ENCODE measurements at regions not wholly inside any gene's neighbourhood (a gene's known extent, or its start where the extent isn't known, plus 50 kb on each side); places are given as distances from the start of the nearest gene placed in this dataset.

- CTCF ChIA-PET, result no interaction called here
- H3K27me3 Mint-ChIP-seq, result no peaks in the 10 kb centered on the region
- POLR2A ChIA-PET, result no interaction called here
- DNase-seq, result no peak
- intact Hi-C loops (cut with micrococcal nuclease), result no loop called here
- no peak overlapping the region for H3K4me3 Mint-ChIP-seq
- no peak overlapping the region for H3K27ac Mint-ChIP-seq
- no peaks in the 10 kb centered on the region for H3K36me3 Mint-ChIP-seq
- H3K4me1 Mint-ChIP-seq (ENCODE audit: low read depth), result no peaks in the 10 kb centered on the region
- H3K9me3 Mint-ChIP-seq, result peaks cover 28% of the 10 kb centered on the region
Measured at GRCh38 chr16:64542152-64542551, 579.7 kb downstream of the CDH11 start.

GRCh38 chr16:64541621-64542020 is 580.2 kb downstream of the CDH11 start:
- ChIA-PET CTCF (no interaction called here), POLR2A (no interaction called here)
- Mint-ChIP-seq H3K4me1 (ENCODE audit: low read depth) (no peaks in the 10 kb centered on the region), H3K27me3 (no peaks in the 10 kb centered on the region), H3K27ac (no peak overlapping the region), H3K4me3 (no peak overlapping the region), H3K36me3 (no peaks in the 10 kb centered on the region), H3K9me3 (peaks cover 22% of the 10 kb centered on the region)
- intact Hi-C loops (cut with micrococcal nuclease), result no loop called here
- no peak for DNase-seq

- Mint-ChIP-seq H3K4me3 (no peak overlapping the region), H3K36me3 (no peaks in the 10 kb centered on the region), H3K27ac (no peak overlapping the region), H3K4me1 (ENCODE audit: low read depth) (no peaks in the 10 kb centered on the region), H3K9me3 (peaks cover 29% of the 10 kb centered on the region), H3K27me3 (no peaks in the 10 kb centered on the region)
- intact Hi-C loops (cut with micrococcal nuclease), result no loop called here
- ChIA-PET POLR2A (no interaction called here), CTCF (no interaction called here)
- DNase-seq, result no peak
Measured at GRCh38 chr16:64540434-64540833, 581.4 kb downstream of the CDH11 start.

- H3K27ac Mint-ChIP-seq, result no peak overlapping the region
- ChIA-PET CTCF (no interaction called here), POLR2A (no interaction called here)
- intact Hi-C loops (cut with micrococcal nuclease), result no loop called here
- no peak for DNase-seq
- no peak overlapping the region for H3K4me3 Mint-ChIP-seq
- no peaks in the 10 kb centered on the region for H3K4me1 Mint-ChIP-seq (ENCODE audit: low read depth)
- no peaks in the 10 kb centered on the region for H3K36me3 Mint-ChIP-seq
- no peaks in the 10 kb centered on the region for H3K27me3 Mint-ChIP-seq
- peaks cover 32% of the 10 kb centered on the region for H3K9me3 Mint-ChIP-seq
Measured at GRCh38 chr16:64539811-64540371, 582.0 kb downstream of the CDH11 start.

- H3K9me3 Mint-ChIP-seq, result peaks cover 53% of the 10 kb centered on the region
- CTCF ChIA-PET, result no interaction called here
Measured at GRCh38 chr16:64534180-64534780, 587.6 kb downstream of the CDH11 start.

GRCh38 chr16:64532691-64533090 is 589.2 kb downstream of the CDH11 start:
- Mint-ChIP-seq H3K27me3 (no peaks in the 10 kb centered on the region), H3K27ac (no peak overlapping the region)

More at GRCh38 chr16:64534180-64534780, 587.6 kb downstream of the CDH11 start:
- no peak for DNase-seq
- no peaks in the 10 kb centered on the region for H3K4me1 Mint-ChIP-seq (ENCODE audit: low read depth)
- POLR2A ChIA-PET, result no interaction called here
- no peaks in the 10 kb centered on the region for H3K27me3 Mint-ChIP-seq
- no peak overlapping the region for H3K4me3 Mint-ChIP-seq
- intact Hi-C loops (cut with micrococcal nuclease), result no loop called here
- H3K27ac Mint-ChIP-seq, result no peak overlapping the region
- no peaks in the 10 kb centered on the region for H3K36me3 Mint-ChIP-seq

GRCh38 chr16:64532117-64532516 is 589.7 kb downstream of the CDH11 start:
- CTCF ChIA-PET, result no interaction called here
- Mint-ChIP-seq H3K9me3 (peaks cover 55% of the 10 kb centered on the region), H3K27ac (no peak overlapping the region), H3K4me1 (ENCODE audit: low read depth) (no peaks in the 10 kb centered on the region), H3K36me3 (no peaks in the 10 kb centered on the region), H3K27me3 (no peaks in the 10 kb centered on the region), H3K4me3 (no peak overlapping the region)
- POLR2A ChIA-PET, result no interaction called here
- intact Hi-C loops (cut with micrococcal nuclease), result no loop called here
- no peak for DNase-seq

More at GRCh38 chr16:64532691-64533090, 589.2 kb downstream of the CDH11 start:
- H3K4me1 Mint-ChIP-seq (ENCODE audit: low read depth), result no peaks in the 10 kb centered on the region
- peaks cover 55% of the 10 kb centered on the region for H3K9me3 Mint-ChIP-seq
- CTCF ChIA-PET, result no interaction called here
- no peak for DNase-seq
- intact Hi-C loops (cut with micrococcal nuclease), result no loop called here
- no peak overlapping the region for H3K4me3 Mint-ChIP-seq
- no peaks in the 10 kb centered on the region for H3K36me3 Mint-ChIP-seq
- POLR2A ChIA-PET, result no interaction called here

- Mint-ChIP-seq H3K36me3 (no peaks in the 10 kb centered on the region), H3K27ac (no peak overlapping the region), H3K9me3 (peaks cover 54% of the 10 kb centered on the region), H3K27me3 (no peaks in the 10 kb centered on the region), H3K4me1 (ENCODE audit: low read depth) (no peaks in the 10 kb centered on the region), H3K4me3 (no peak overlapping the region)
- intact Hi-C loops (cut with micrococcal nuclease), result no loop called here
- DNase-seq, result no peak
- ChIA-PET POLR2A (no interaction called here), CTCF (no interaction called here)
Measured at GRCh38 chr16:64531401-64531800, 590.5 kb downstream of the CDH11 start.

- H3K9me3 Mint-ChIP-seq, result peaks cover 17% of the 10 kb centered on the region
- CTCF ChIA-PET, result no interaction called here
- H3K27ac Mint-ChIP-seq, result no peak overlapping the region
- no peak for DNase-seq
- intact Hi-C loops (cut with micrococcal nuclease), result no loop called here
- H3K27me3 Mint-ChIP-seq, result no peaks in the 10 kb centered on the region
- no peaks in the 10 kb centered on the region for H3K4me1 Mint-ChIP-seq (ENCODE audit: low read depth)
- POLR2A ChIA-PET, result no interaction called here
- no peaks in the 10 kb centered on the region for H3K36me3 Mint-ChIP-seq
- H3K4me3 Mint-ChIP-seq, result no peak overlapping the region
Measured at GRCh38 chr16:64522548-64522947, 599.3 kb downstream of the CDH11 start.

- H3K4me1 Mint-ChIP-seq (ENCODE audit: low read depth), result no peaks in the 10 kb centered on the region
- H3K9me3 Mint-ChIP-seq, result peaks cover 20% of the 10 kb centered on the region
- H3K36me3 Mint-ChIP-seq, result no peaks in the 10 kb centered on the region
- intact Hi-C loops (cut with micrococcal nuclease), result no loop called here
- H3K27ac Mint-ChIP-seq, result no peak overlapping the region
- no peak for DNase-seq
- no peak overlapping the region for H3K4me3 Mint-ChIP-seq
- H3K27me3 Mint-ChIP-seq, result no peaks in the 10 kb centered on the region
- ChIA-PET CTCF (no interaction called here), POLR2A (no interaction called here)
Measured at GRCh38 chr16:64513871-64514270, 608.0 kb downstream of the CDH11 start.

GRCh38 chr16:64507240-64508024 is 614.4 kb downstream of the CDH11 start:
- ChIA-PET POLR2A (no interaction called here), CTCF (no interaction called here)
- no peak overlapping the region for H3K4me3 Mint-ChIP-seq
- no peak overlapping the region for H3K27ac Mint-ChIP-seq
- no peaks in the 10 kb centered on the region for H3K4me1 Mint-ChIP-seq (ENCODE audit: low read depth)
- intact Hi-C loops (cut with micrococcal nuclease), result no loop called here
- no peak for DNase-seq
- peaks cover 35% of the 10 kb centered on the region for H3K9me3 Mint-ChIP-seq
- no peaks in the 10 kb centered on the region for H3K36me3 Mint-ChIP-seq
- no peaks in the 10 kb centered on the region for H3K27me3 Mint-ChIP-seq

GRCh38 chr16:64499211-64499610 is 622.7 kb downstream of the CDH11 start:
- Mint-ChIP-seq H3K27me3 (no peaks in the 10 kb centered on the region), H3K27ac (no peak overlapping the region), H3K4me3 (no peak overlapping the region), H3K36me3 (no peaks in the 10 kb centered on the region), H3K9me3 (peaks cover 20% of the 10 kb centered on the region), H3K4me1 (ENCODE audit: low read depth) (no peaks in the 10 kb centered on the region)
- no peak for DNase-seq
- intact Hi-C loops (cut with micrococcal nuclease), result no loop called here
- ChIA-PET POLR2A (no interaction called here), CTCF (no interaction called here)

- ChIA-PET CTCF (no interaction called here), POLR2A (no interaction called here)
- H3K36me3 Mint-ChIP-seq, result no peaks in the 10 kb centered on the region
- H3K4me1 Mint-ChIP-seq (ENCODE audit: low read depth), result no peaks in the 10 kb centered on the region
- no peak overlapping the region for H3K4me3 Mint-ChIP-seq
- H3K27me3 Mint-ChIP-seq, result no peaks in the 10 kb centered on the region
- no peak for DNase-seq
- intact Hi-C loops (cut with micrococcal nuclease), result no loop called here
- no peak overlapping the region for H3K27ac Mint-ChIP-seq
- peaks cover 13% of the 10 kb centered on the region for H3K9me3 Mint-ChIP-seq
Measured at GRCh38 chr16:64498363-64498762, 623.5 kb downstream of the CDH11 start.
